GM21526 (cell line): ENCODE measurements at regions not wholly inside any gene's neighbourhood (a gene's known extent, or its start where the extent isn't known, plus 50 kb on each side); places are given as distances from the start of the nearest gene placed in this dataset.
A peak's percentile ranks its signal among the peaks of the same experiment; 100 is the strongest.

ENCODE experiments used
- ATAC-seq: cut with Tn5 transposase; IDR thresholded peaks from one replicate; pipeline ENCODE4 v1.9.1; 2021; ENCODE audit warnings: moderate library complexity; ENCODE audit not compliant: unreplicated experiment, low FRiP score

GRCh38 chr6:51562198-51562597, 525.2 kb downstream of the PKHD1 start:
- ATAC-seq: peak; percentile 86
